ENCODE measurements at regions not wholly inside any gene's neighbourhood (a gene's known extent, or its start where the extent isn't known, plus 50 kb on each side); places are given as distances from the start of the nearest gene placed in this dataset.
"Not testable (repeated sequence)": the region's sequence is repeated elsewhere in the genome, so short reads cannot be mapped to it uniquely, and the experiment has no call there.

GRCh38 chr2:128604045-128604444, 285.4 kb upstream of the HS6ST1 start:
- H3K4me3 ChIP-seq (ENCODE audit: low read depth, low read length), result no peak overlapping the region

- not testable (repeated sequence) for H3K4me3 ChIP-seq (ENCODE audit: low read depth, low read length)
Observed at GRCh38 chr2:128604581-128604980, 285.9 kb upstream of the HS6ST1 start.

DNA sequence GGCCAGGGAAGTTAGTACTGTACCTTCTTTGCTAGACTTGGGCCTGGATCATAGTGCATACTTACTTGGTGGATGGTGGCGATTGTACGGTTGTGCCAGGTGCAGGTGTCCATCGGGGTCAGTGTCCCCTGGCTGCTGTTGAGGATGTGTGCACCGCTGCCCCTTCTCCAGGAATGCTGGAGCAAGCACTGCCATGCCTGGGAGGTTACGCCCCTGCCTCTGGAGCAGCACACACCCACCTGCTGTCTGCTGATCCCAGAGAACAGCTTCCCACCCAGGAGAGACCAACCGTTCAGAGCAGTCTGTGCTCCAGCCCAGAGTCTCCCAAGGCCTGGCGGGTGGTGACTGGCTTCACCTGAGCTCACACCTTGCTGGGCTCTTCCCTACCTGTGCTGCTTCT, 286.8 kb upstream of the HS6ST1 start:
- H3K4me3 ChIP-seq (ENCODE audit: low read depth, low read length), result no peak overlapping the region

GRCh38 chr2:128605931-128606330, 287.3 kb upstream of the HS6ST1 start:
- no peak overlapping the region for H3K4me3 ChIP-seq (ENCODE audit: low read depth, low read length)

DNA sequence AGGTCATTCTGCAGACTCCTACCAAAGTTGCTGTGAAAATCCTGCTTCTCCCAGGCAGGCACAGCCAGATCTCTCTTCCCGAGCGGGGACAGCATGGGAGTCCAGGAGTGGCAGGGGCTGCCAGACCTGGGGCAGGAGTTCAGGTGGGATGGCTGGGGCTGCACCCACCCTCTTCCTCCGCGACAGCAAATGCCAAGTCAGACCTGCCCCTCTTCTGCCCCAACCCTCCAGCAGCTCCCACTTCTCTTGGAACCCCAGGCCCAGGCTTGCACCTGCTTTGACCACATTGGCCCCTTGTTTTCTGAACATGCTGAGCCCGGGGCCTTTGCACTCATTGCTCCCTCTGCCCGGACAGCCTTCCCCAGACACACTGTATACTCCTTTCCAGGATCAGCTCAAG, 288.2 kb upstream of the HS6ST1 start:
- no peak overlapping the region for H3K4me3 ChIP-seq (ENCODE audit: low read depth, low read length)

- no peak overlapping the region for H3K4me3 ChIP-seq (ENCODE audit: low read depth, low read length)
Observed at GRCh38 chr2:128607440-128607839, 288.8 kb upstream of the HS6ST1 start.

DNA sequence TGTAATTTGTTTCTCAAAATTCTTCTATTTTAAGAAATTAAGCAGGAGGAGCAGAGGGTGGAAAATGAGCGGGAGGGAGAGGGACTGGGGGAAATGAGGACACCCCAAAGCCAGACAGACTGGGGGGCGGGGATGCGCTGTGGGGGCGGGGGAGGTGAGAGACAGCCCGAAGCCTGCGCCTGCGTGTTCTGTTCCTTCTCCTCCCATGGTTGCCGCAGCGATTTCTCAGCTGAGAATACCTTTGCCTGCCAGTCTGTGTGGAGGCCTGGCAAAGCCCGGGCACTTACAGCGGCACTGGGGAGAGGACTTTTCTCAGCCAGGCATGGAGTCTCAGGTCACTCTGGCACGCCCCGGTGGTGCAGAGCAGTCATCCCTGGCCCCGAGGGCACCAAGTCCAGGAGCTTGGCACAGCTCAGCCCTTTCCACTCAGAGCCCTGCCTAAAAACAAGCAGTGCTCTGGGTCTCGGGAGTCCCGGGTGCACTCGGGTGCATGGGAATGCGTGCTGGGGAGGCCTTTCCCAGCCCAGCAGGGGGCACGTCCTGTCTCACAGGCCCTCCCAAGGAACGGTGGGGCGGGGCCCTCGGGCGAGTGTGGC, 289.3 kb upstream of the HS6ST1 start:
- no peak overlapping the region for H3K4me3 ChIP-seq (ENCODE audit: low read depth, low read length)

- H3K4me3 ChIP-seq (ENCODE audit: low read depth, low read length), result no peak overlapping the region
Observed at GRCh38 chr2:128608921-128609880, 290.5 kb upstream of the HS6ST1 start.

- no peak overlapping the region for H3K4me3 ChIP-seq (ENCODE audit: low read depth, low read length)
Observed at GRCh38 chr2:128610496-128610895, 291.8 kb upstream of the HS6ST1 start.

DNA sequence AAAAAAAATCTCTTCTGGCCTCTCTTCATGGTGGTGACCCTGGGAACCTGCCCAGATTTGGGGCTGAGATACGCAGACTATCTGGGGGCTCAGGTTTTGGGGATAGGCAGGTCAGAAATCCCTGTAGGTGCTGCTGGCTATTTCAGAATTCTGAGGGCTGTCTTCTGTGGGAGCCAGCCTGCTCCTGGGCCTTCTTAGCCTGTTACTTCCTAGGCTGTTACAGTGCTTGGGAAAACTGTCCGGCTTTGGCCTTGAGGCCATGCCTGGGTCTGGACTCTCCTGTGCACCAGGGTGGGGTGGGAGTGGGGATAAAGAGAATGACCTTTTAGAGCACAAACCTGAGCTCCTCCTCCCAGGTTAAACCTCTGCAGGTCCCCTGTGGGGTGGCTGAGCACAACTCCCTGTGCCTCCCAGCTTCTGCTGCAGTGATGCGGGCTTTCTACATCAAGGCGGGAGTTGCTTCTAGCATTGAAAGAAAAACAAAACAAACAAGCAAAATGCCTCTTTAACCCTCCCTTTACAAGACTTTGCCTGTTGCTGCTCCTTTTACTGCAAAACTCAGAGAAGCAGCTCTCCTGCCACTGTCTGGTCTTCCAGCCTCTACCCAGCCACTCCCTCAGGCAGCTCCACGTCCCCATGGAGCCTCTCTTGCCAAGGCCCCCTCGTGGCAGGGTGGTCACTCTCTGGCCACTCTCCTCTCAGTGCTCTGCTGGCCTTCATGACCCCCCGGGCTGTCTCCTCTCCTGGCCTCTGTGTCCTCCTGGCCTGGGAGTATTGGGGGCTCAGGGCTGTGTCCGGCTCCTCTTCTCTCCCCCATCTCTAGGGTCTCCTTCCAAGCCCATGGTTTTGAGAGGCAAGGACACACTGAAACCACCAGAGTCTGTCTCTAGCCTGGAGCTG, 293.0 kb upstream of the HS6ST1 start:
- no peak overlapping the region for H3K4me3 ChIP-seq (ENCODE audit: low read depth, low read length)

DNA sequence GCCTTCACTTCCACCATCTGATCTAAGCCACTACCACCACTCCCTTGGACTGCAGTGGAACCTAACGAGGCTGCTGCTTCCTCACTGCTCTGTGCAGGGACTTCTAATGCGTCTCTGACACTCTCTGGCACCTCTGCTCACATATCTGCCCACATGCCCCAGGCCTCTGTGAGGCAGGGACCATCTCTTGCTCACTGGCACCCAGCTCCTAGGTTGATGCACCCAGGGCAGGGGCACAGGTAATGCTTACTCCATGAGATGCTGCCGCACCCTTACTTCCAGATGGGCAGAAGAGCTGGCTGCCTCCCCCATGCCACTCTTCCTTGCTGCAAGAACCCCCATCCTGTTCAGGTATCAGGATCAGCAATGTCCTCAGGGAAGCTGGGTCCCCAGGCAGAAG, 294.0 kb upstream of the HS6ST1 start:
- H3K4me3 ChIP-seq (ENCODE audit: low read depth, low read length), result no peak overlapping the region

DNA sequence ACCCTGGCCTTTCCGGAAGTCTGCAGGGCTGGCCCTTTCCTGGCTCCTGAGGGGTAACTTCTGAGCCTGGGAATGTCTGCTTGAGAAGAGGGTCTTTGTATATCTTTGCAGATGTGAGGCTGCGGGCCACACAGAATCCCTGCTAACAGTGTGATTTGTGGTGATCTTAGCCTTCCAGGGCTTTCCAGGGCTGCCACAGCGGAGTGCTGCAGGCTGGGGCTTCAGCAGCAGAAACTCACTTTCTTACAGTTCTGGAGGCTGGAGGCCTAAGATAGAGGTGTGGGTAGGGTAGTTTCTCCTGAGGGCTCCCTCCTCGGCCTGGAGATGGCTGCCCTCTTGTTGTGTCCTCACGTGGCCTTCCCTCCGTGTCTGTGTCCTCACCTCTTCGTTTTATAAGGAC, 294.7 kb upstream of the HS6ST1 start:
- H3K4me3 ChIP-seq (ENCODE audit: low read depth, low read length), result no peak overlapping the region

DNA sequence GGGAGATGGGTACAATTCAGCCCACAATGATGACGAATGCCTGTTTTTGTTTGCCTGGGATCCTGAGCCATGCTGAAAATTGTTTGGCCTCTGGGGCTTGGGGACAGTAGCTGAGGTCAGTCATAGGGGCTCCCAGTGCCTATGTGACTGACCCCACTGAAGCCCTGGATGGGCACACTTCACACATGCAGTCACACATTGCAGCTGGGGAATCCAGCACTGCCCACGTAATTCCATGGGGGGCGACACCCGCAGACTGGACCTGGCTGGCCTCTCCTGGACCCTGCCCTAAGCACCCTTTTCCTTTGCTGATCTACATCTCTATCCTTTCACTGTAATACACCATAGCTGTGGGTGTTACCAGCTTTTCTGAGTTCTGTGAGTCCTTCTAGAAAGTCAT, 295.2 kb upstream of the HS6ST1 start:
- no peak overlapping the region for H3K4me3 ChIP-seq (ENCODE audit: low read depth, low read length)

- H3K4me3 ChIP-seq (ENCODE audit: low read depth, low read length), result not testable (repeated sequence)
Observed at GRCh38 chr2:128614907-128615306, 296.2 kb upstream of the HS6ST1 start.

DNA sequence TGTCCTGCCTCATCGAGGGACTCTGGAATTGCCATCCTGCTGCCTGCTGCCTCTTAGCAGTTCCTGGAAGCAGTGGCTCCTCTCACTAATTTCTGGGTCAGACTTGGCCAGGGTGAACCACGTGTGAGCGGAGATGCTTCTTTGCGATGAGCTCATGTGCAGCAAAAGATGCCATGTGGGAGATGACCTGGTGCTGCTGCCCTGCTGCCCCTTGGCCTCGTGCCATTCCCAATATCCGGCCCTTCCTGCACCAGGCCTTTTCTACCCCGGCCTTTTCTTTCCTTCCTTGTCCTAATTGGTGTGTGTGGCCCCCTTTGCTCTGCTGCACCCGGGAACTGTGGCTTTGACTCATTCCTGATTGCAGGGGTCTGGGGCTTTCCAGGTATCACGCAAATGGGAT, 296.9 kb upstream of the HS6ST1 start:
- H3K4me3 ChIP-seq (ENCODE audit: low read depth, low read length), result no peak overlapping the region

DNA sequence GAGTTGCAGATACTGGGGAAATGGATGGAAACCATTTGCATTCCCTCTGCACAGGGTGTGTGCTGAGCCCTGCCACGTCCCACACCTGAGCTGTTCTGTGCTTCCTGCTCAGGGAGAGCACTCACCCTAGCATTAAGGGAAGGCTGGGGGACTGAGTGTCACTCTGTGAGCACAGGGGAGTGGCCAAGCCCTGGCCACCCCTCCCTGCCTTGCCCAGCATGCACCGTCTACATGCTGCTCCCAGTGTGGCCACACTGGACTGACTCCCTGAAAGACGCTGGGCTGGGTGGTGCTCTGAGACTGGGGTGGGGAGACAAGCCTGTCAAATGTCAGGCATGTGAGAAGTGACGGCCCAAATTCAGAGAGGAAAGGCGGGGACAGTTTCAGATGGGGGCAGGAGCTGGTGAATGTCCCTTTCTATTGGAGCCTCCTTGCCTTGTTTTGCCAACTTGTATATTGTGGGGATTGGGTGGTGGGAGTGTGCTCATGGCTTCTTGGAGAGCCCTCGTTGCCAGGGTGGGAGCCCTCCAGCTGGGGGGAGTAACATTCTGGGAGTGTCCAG, 298.4 kb upstream of the HS6ST1 start:
- no peak overlapping the region for H3K4me3 ChIP-seq (ENCODE audit: low read depth, low read length)

DNA sequence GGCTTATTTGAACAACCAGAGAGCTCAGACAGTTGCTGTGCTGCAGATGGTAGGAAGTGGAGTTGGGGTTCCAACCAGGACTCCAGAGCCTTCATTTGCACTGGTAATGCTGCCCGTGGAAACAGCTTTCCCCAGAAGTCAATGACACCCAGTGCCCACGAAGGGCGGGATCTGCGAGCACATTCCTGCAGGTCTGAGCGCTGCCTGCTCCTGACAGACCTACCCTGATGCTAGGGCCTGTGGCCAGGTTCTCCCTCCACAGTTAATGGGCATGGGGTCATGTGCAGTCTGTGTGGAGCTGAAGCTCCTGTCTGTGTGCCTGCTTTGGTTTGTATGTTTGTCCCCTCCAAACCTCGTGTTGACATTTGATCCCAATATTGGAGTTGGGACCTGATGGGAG, 299.0 kb upstream of the HS6ST1 start:
- no peak overlapping the region for H3K4me3 ChIP-seq (ENCODE audit: low read depth, low read length)

DNA sequence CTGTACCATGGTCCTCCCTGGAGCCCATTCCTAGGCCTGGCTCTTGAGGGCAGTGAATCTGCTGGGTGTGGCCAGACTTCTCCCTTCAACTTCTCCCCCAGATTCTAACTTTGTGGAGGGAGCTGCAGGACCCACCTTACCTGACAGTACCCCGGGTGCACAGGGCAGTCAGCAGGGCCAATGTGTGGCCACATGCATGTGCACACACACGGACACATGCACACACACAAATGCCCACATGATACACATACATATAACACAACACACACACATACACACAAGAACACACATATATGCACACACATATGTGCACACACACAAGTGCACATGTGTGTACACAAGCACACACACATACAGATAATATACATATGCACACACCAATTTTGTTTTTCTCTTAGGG, 300.0 kb upstream of the HS6ST1 start:
- no peak overlapping the region for H3K4me3 ChIP-seq (ENCODE audit: low read depth, low read length)

DNA sequence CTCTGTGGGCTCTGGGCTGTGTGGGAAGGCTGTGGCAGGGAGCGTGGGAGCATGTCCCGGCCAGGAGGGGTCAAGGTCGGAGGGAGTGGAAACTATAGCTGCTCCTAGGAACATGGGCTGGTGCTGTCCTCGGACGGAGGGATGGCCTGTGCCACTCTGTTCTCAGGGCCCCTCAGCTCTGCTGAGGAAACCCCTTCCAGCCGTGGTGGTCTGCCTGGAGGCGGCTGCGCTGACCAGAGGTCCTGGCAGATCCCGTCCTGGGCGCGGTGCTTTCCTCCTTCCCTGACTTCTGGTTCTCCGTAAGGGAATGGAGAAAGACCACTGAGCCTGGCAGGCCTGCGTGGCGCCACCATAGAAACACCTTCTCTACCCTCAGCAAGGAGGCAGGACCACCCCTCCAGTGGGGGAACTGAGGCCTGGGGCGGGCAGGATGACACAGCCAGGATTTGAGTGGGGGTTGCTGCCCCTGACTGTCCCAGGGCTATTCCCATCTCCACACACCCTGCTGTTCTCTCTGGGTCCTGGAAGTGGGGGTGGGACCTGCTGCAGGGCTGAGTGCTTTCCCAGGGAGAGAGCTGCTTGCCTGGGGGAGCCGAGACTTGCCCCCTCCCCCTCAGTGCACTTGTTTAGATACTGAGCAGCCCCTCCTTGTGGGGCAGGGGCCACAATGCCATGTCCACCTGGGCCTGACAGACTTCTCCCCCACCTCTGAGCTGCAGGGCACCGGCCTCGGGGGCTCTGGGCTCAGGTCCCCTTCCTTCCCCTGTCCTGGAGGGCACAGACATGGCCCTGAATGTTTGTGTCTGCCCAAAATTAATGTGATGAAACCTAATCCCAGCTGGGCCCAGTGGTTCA, 301.0 kb upstream of the HS6ST1 start:
- no peak overlapping the region for H3K4me3 ChIP-seq (ENCODE audit: low read depth, low read length)

GRCh38 chr2:128621074-128621473, 302.4 kb upstream of the HS6ST1 start:
- H3K4me3 ChIP-seq (ENCODE audit: low read depth, low read length), result no peak overlapping the region

Data from iPS-11a (cell line).